HepG2 (cell line): ENCODE measurements at regions not wholly inside any gene's neighbourhood (a gene's known extent, or its start where the extent isn't known, plus 50 kb on each side); places are given as distances from the start of the nearest gene placed in this dataset.

Experiments
- JUN ChIP-seq: sonication (generic); formaldehyde crosslinking; IDR thresholded peaks from 2 replicates; pipeline ENCODE4 v1.4.0; 2020; ENCODE audit warnings: mild to moderate bottlenecking, missing genetic modification reagents
- KDM5A ChIP-seq: fragments of 200-600 bp; sonication (generic); IDR thresholded peaks from 2 replicates; pipeline ENCODE4 v1.7.0; 2018; ENCODE audit warnings: antibody characterized with exemption, mild to moderate bottlenecking, low read length, borderline replicate concordance
- REST ChIP-seq, 2 experiments: IDR thresholded peaks; 2 replicates each; pipeline ENCODE4 v1.6.1; 2011 to 2012; ENCODE audit warnings: low read length in 2 of 2, borderline replicate concordance in 1 of 2, low read depth in 1 of 2, mild to moderate bottlenecking in 1 of 2, moderate library complexity in 1 of 2
- ZNF282 ChIP-seq: fragments of 450-650 bp; IDR thresholded peaks from 2 replicates; pipeline ENCODE4 v1.6.1; 2018; ENCODE audit not compliant: partially characterized antibody
- ZNF501 ChIP-seq: sonication (generic); formaldehyde crosslinking; IDR thresholded peaks from 2 replicates; pipeline ENCODE4 v1.5.1; 2020; ENCODE audit warnings: mild to moderate bottlenecking, moderate library complexity, missing genetic modification reagents
- ZNF775 ChIP-seq: sonication (generic); formaldehyde crosslinking; IDR thresholded peaks from 2 replicates; pipeline ENCODE4 v1.4.0; 2020; ENCODE audit warnings: missing genetic modification reagents, mild to moderate bottlenecking, moderate library complexity, borderline replicate concordance

GRCh38 chr18:39561126-39561525, 1995.5 kb upstream of the CELF4 start:
- TF ChIP-seq ZNF775 (no peak), JUN (no peak), KDM5A (no peak), REST (IDR thresholded peaks at IDR 0.05; ENCODE audit: borderline replicate concordance in 1 of 2, low read depth in 1 of 2, low read length in 2 of 2) (no peak), ZNF282 (no peak), ZNF501 (CRISPR knock-in tag) (no peak)
